ENCODE measurements at regions not wholly inside any gene's neighbourhood (a gene's known extent, or its start where the extent isn't known, plus 50 kb on each side); places are given as distances from the start of the nearest gene placed in this dataset.
A peak's percentile ranks its signal among the peaks of the same experiment; 100 is the strongest.

- DNase-seq (ENCODE audit: low read depth): peak; percentile 14
These were observed 166.7 kb upstream of the PRNP start for GRCh38 chr20:4519534-4519933.

- no peak for DNase-seq (ENCODE audit: low read depth)
These were observed 169.4 kb upstream of the PRNP start for GRCh38 chr20:4516876-4517275.

- DNase-seq (ENCODE audit: low read depth): no peak
These were observed 172.5 kb upstream of the PRNP start for GRCh38 chr20:4513720-4514119.

- DNase-seq (ENCODE audit: low read depth): peak; percentile 67
These were observed 173.2 kb upstream of the PRNP start for GRCh38 chr20:4512891-4513550.

- no peak for DNase-seq (ENCODE audit: low read depth)
These were observed 174.5 kb upstream of the PRNP start for GRCh38 chr20:4511776-4512175.

- no peak for DNase-seq (ENCODE audit: low read depth)
These were observed 176.3 kb upstream of the PRNP start for GRCh38 chr20:4509825-4510522.

- DNase-seq (ENCODE audit: low read depth): no peak
These were observed 177.5 kb upstream of the PRNP start for GRCh38 chr20:4508773-4509172.

GRCh38 chr20:4507288-4507719 is 179.0 kb upstream of the PRNP start:
- DNase-seq (ENCODE audit: low read depth): no peak

GRCh38 chr20:4504814-4505213 is 181.4 kb upstream of the PRNP start:
- no peak for DNase-seq (ENCODE audit: low read depth)

GRCh38 chr20:4502756-4503155 is 183.5 kb upstream of the PRNP start:
- DNase-seq (ENCODE audit: low read depth): no peak

GRCh38 chr20:4493386-4493785 is 192.9 kb upstream of the PRNP start:
- DNase-seq (ENCODE audit: low read depth): no peak

- DNase-seq (ENCODE audit: low read depth): no peak
These were observed 194.6 kb upstream of the PRNP start for GRCh38 chr20:4491643-4492042.

GRCh38 chr20:4490606-4491280 is 195.5 kb upstream of the PRNP start:
- DNase-seq (ENCODE audit: low read depth): peak; percentile 16

GRCh38 chr20:4490045-4490444 is 196.2 kb upstream of the PRNP start:
- DNase-seq (ENCODE audit: low read depth): no peak

- DNase-seq (ENCODE audit: low read depth): peak; percentile 69
These were observed 197.6 kb upstream of the PRNP start for GRCh38 chr20:4488407-4489339.

GRCh38 chr20:4484379-4484997 is 201.8 kb upstream of the PRNP start:
- no peak for DNase-seq (ENCODE audit: low read depth)

GRCh38 chr20:4483961-4484360 is 202.3 kb upstream of the PRNP start:
- no peak for DNase-seq (ENCODE audit: low read depth)

GRCh38 chr20:4483486-4483885 is 202.8 kb upstream of the PRNP start:
- DNase-seq (ENCODE audit: low read depth): peak; percentile 34

GRCh38 chr20:4480104-4480503 is 206.2 kb upstream of the PRNP start:
- DNase-seq (ENCODE audit: low read depth): no peak

GRCh38 chr20:4476903-4477500 is 209.3 kb upstream of the PRNP start:
- peak; percentile 93 for DNase-seq (ENCODE audit: low read depth)
